ENCODE measurements at regions not wholly inside any gene's neighbourhood (a gene's known extent, or its start where the extent isn't known, plus 50 kb on each side); places are given as distances from the start of the nearest gene placed in this dataset.
"Not testable (repeated sequence)": the region's sequence is repeated elsewhere in the genome, so short reads cannot be mapped to it uniquely, and the experiment has no call there.

- DNase-seq (no peak), ATAC-seq (no peak)
- intact Hi-C loops (cut with DNase I, micrococcal nuclease), result no loop called here
Measured at GRCh38 chr13:54486421-54487166, 1458.0 kb downstream of the OLFM4 start.

GRCh38 chr13:54489359-54489758 lies 1460.7 kb downstream of the OLFM4 start:
- intact Hi-C loops (cut with DNase I, micrococcal nuclease), result no loop called here
- no peak for DNase-seq
- no peak for ATAC-seq

DNA sequence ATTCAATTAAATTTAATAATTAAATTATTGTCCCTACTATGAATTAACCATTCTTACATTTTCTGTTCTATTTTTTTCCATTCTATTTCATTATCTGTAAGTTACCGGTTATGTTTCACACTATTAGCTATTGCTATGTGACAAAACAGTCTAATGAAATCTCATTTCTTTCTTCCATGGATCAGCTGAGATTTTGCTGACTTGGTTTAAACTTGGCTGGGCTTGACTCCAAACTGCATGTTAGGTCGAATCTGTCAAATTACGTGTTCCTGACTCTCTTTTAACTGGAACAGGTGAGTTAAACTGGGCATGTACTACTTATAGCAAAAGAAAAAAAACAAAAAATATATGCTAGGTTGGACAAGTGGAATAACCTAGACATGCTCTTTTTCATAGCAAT lies 1464.4 kb downstream of the OLFM4 start:
- intact Hi-C loops (cut with DNase I, micrococcal nuclease), result no loop called here
- DNase-seq (no peak), ATAC-seq (no peak)

- intact Hi-C loops (cut with DNase I, micrococcal nuclease), result no loop called here
- DNase-seq, result no peak
- no peak for ATAC-seq
Measured at GRCh38 chr13:54511366-54511765, 1482.8 kb downstream of the OLFM4 start.

- intact Hi-C loops (cut with DNase I, micrococcal nuclease), result no loop called here
- DNase-seq (no peak), ATAC-seq (no peak)
Measured at GRCh38 chr13:54513254-54513653, 1484.6 kb downstream of the OLFM4 start.

DNA sequence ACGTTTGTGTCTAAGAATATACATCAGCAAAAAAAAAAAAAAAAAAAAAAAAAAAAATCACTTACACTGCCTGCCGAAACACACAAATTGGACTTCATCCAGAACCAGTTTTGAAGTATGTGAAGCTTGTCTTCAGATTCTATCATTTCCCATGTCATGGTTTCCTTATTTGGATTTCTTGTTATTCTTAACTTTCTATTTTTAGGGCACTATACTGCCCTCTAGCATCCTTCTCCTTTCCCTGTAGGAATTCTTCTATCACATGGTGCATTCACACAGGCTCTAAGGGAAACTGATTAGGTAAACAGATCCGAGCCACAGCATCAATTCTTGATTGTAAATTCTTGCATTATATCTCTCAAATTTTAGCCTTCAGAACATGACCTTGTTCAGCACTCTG lies 1507.5 kb downstream of the OLFM4 start:
- DNase-seq (no peak), ATAC-seq (no peak)
- intact Hi-C loops (cut with DNase I, micrococcal nuclease), result no loop called here

DNA sequence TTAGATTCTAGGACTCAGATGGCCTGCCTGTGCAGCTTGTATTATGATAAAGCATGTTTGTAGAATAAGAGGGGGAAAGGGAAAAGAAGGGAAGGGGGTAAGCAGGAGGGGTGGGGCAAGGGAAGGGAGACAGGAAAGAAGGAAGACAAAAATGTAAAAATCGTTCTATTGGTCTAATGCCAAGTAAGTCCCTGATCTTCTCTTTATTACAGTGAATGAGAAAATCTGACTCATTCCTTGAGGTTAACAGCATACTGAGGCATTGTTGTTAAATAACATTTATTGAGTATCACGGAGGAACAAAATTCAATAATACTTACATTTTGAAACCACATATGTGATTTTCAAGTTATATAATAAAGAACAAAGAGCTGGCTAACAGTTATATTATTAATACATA lies 1534.7 kb downstream of the OLFM4 start:
- intact Hi-C loops (cut with DNase I, micrococcal nuclease), result no loop called here
- ATAC-seq (no peak), DNase-seq (no peak)

GRCh38 chr13:54572037-54572436 lies 1543.4 kb downstream of the OLFM4 start:
- ATAC-seq; DNase-seq; intact Hi-C loops (cut with DNase I, micrococcal nuclease): not testable (repeated sequence)

GRCh38 chr13:54573186-54573585 lies 1544.6 kb downstream of the OLFM4 start:
- intact Hi-C loops (cut with DNase I, micrococcal nuclease), result no loop called here
- no peak for ATAC-seq
- DNase-seq, result no peak

DNA sequence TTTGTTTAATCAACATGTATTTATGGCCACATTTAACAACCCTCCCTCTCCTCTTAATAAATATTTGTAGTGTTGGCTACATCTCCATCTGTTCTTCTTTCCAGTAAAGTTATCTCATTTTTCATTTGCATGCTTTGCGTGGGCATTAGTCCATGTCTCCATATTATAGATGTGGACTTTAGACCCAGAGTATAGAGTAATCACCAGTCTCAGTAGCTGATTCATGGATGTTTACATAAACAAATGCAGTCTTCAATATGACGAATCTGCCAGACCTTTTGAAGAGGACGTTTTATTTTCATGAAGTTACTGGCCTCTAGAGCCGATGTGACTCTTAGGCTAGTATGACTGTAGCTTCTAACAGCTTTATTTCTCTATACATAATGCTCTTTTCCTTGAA lies 1546.2 kb downstream of the OLFM4 start:
- peak; percentile 58 for ATAC-seq
- no peak for DNase-seq
- intact Hi-C loops (cut with DNase I, micrococcal nuclease), result no loop called here

DNA sequence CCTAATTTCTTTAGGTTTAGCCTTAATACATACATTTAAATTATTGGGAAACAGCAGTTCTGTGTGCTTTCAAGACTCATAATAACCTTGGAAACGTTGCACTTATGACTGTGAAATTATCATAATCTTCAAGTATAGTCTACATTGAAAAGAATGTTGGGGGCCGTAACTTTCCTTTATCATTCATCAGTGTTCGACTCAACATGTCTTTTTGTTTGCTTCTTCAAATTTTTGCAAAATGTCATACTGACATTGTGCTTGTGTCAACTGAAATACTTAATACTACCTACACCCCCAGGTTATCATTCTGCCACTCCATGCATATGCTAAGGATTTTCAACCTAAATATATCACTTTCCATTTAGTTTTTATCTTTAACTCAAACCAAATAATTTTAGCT lies 1562.9 kb downstream of the OLFM4 start:
- ATAC-seq (no peak), DNase-seq (no peak)
- intact Hi-C loops (cut with DNase I, micrococcal nuclease), result no loop called here

DNA sequence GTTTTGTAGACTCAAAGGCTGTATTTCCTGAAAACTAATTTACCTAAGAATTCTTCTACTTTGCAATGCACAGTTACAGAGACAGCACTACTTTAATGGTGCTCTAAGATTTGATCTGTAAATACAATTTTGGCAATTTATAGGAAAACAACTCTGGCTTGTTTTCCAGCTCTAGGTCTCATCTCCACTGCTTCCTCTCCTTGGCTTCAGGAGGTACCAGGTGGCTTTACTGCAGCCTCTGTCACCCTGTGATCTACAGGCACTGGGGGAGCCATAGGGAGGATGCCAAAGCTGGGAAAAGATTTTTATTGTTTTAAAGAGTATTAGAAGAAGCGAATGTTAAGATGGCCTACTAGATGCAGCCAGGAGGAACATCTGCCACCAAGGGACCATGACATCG lies 1563.6 kb downstream of the OLFM4 start:
- intact Hi-C loops (cut with DNase I, micrococcal nuclease), result no loop called here
- ATAC-seq, result no peak
- DNase-seq, result no peak

- ATAC-seq (no peak), DNase-seq (no peak)
- intact Hi-C loops (cut with DNase I, micrococcal nuclease), result no loop called here
Measured at GRCh38 chr13:54593504-54593903, 1564.9 kb downstream of the OLFM4 start.

- intact Hi-C loops (cut with DNase I, micrococcal nuclease), result no loop called here
- ATAC-seq (no peak), DNase-seq (no peak)
Measured at GRCh38 chr13:54597540-54598088, 1569.0 kb downstream of the OLFM4 start.

DNA sequence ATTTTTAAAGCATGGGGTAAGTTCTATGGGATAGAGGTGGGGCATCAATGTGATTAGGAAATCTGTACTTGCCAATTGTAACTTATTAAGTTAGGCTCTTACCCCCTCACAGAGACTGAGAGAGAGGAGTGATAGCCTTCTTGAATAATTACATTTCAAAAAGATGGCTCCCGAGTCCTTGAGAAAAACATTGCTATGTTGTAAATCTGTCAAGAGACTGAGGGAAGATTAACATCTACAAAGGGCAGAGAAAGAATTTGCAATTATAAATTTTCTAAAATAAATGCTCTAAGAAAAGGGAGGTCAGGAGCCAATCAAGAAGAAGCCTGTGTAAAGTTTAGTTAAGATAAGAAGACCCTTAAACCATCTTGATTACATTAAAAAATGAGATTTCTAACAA lies 1570.8 kb downstream of the OLFM4 start:
- ATAC-seq, result no peak
- intact Hi-C loops (cut with DNase I, micrococcal nuclease), result no loop called here
- DNase-seq, result no peak

DNA sequence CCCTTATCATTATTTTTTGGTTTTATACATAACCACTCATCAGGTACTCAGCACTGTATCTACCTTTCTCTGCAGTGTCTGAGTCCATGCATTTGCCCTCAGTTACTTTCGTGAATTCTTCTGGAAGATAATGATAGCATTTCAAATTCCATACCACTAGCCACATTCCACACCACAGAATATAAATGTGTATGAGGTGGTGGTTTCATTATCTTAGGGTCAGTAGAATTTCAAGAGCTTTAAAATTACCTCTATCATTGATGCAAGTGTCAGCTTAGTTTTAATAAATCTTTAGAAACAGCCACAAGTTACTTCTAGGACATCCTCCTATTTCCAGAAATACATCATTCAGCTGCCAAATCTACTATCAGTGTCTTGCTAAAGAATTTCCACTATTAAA lies 1578.3 kb downstream of the OLFM4 start:
- DNase-seq, result no peak
- no peak for ATAC-seq

DNA sequence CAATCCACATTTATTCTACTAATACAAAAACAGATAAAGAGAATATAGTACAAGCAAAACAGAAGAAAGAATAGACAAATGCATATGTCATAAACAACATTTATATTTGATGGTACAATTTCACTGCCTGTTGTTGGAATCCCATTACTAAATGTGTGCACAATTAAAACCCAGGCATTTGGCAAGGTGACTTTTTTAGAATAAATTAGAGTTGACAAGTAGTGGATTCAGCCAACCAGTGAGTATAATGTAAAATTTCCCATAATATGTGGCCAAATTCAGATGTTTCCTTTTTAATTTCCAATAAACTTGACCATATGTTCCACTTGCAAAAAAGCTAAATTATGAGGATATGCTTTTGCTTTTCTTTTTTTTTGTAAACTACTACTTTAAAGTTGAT lies 1578.8 kb downstream of the OLFM4 start:
- intact Hi-C loops (cut with DNase I, micrococcal nuclease), result no loop called here
- no peak for ATAC-seq

More for the DNA sequence above, 1578.3 kb downstream of the OLFM4 start:
- intact Hi-C loops (cut with DNase I, micrococcal nuclease), result no loop called here

DNA sequence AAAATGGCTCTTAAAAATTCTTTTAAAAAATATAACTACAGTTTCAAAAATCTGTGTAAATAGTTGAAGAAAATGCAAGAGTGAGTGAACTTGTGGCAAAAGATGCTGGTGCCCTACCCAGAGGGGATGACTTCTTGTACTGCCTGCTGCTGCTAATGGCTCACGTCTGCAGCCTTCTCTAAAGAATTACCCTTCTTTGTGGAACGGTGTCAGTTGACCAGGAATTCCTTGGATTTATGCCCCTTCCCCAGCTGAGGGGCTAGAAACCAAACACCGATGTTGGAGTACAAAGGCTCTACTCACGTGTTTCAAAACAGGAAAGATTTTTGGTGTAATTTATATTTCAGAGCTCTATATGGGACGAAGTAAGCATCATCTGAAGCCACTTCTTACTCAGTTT lies 1582.8 kb downstream of the OLFM4 start:
- intact Hi-C loops (cut with DNase I, micrococcal nuclease), result no loop called here
- ATAC-seq, result no peak
- DNase-seq, result no peak

More for the DNA sequence above, 1578.8 kb downstream of the OLFM4 start:
- no peak for DNase-seq

GRCh38 chr13:54614726-54615125 lies 1586.1 kb downstream of the OLFM4 start:
- intact Hi-C loops (cut with DNase I, micrococcal nuclease), result no loop called here
- ATAC-seq (no peak), DNase-seq (no peak)

DNA sequence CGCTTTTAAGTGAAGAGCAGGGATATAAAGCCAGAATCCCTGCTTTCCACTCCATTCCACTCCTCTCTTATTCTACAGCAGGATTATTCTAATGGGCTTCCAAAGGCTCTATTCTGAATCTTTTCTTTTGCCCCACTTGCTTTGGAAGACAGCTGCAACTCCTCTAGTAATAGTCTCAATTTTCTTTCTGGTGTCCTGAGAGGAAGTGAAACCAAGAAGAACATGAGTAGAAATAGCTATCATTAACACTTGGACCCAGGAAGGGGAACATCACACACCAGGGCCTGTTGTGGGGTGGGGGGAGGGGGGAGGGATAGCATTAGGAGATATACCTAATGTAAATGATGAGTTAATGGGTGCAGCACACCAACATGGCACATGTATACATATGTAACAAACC lies 1597.9 kb downstream of the OLFM4 start:
- intact Hi-C loops (cut with DNase I, micrococcal nuclease); ATAC-seq; DNase-seq: not testable (repeated sequence)

Data from left colon (tissue), 2 donors.